K562 (cell line): ENCODE measurements at regions not wholly inside any gene's neighbourhood (a gene's known extent, or its start where the extent isn't known, plus 50 kb on each side); places are given as distances from the start of the nearest gene placed in this dataset.

ENCODE experiments used
- ATAC-seq: fragments of 200-7000 bp; cut with Tn5 transposase; 3 replicates; pipeline ENCODE4 v1.9.1; 2020; ENCODE audit warnings: moderate library complexity
- BruUV-seq: library from RNA; stranded (reverse); fragments of 400-500 nt; replicated peaks from 2 replicates; lab custom pipeline; 2021; lab: Mats Ljungman, UMichigan
- CTCF ChIA-PET: fragments of 300-600 bp; formaldehyde crosslinking; extraction: SDS; loops from one replicate; lab custom pipeline; 2021; ENCODE audit warnings: low intra/inter-chr PET ratio; lab: Yijun Ruan, JAX
- POLR2A ChIA-PET: fragments of 300-600, 350-650 bp; sonication (Branson Sonifier 250); formaldehyde crosslinking; extraction: SDS; loops from one replicate; lab custom pipeline; 2021; ENCODE audit warnings: antibody characterized with exemption, inconsistent platforms; lab: Yijun Ruan, JAX
- DNase-seq, 4 experiments: peaks; one replicate each; pipeline versions ENCODE4 v3.0.0 to v3.0.0-alpha.2; 2011 to 2018; ENCODE audit warnings: low spot score in 3 of 4, mixed read lengths in 3 of 4; ENCODE audit errors: extremely low read depth in 1 of 4
- FAIRE-seq: peaks from 2 replicates; lab custom pipeline; 2011; peaks lifted over from hg19 to GRCh38; lab: Jason Lieb, UNC
- H2AFZ ChIP-seq: 2 replicates; pipeline ENCODE4 v1.6.0; 2011; ENCODE audit warnings: low read depth, low read length, control low read depth, inconsistent platforms
- H3K27ac ChIP-seq: fragments of 200-600 bp; 3 replicates; pipeline ENCODE4 v1.8.0; 2011; ENCODE audit warnings: low read depth, mild to moderate bottlenecking, control low read depth, inconsistent platforms, low read length, moderate library complexity, mixed read lengths; ENCODE audit errors: extremely low read depth
- H3K27me3 ChIP-seq, 2 experiments: fragments of 300-600 bp in 1 of 2; 2 replicates in 1 of 2; 3 replicates in 1 of 2; pipeline versions ENCODE4 v1.6.0 to v1.8.0; 2011; ENCODE audit warnings: inconsistent platforms in 2 of 2, low read length in 2 of 2, mild to moderate bottlenecking in 1 of 2, mixed read lengths in 1 of 2, moderate library complexity in 1 of 2; ENCODE audit not compliant: control insufficient read depth in 2 of 2, insufficient read depth in 2 of 2
- H3K36me3 ChIP-seq: fragments of 300-600 bp; 3 replicates; pipeline ENCODE4 v1.8.0; 2011; ENCODE audit warnings: mild to moderate bottlenecking, low read length, inconsistent platforms; ENCODE audit not compliant: control insufficient read depth, insufficient read depth
- H3K4me1 ChIP-seq, 2 experiments: fragments of 200-600 bp in 1 of 2; replicated peaks in 1 of 2; 2 replicates in 1 of 2; 3 replicates in 1 of 2; pipeline versions ENCODE4 v1.5.1 to v1.8.0; 2011; ENCODE audit warnings: inconsistent platforms in 2 of 2, low read length in 2 of 2, mild to moderate bottlenecking in 1 of 2, mixed read lengths in 1 of 2, moderate library complexity in 1 of 2; ENCODE audit not compliant: control insufficient read depth in 2 of 2, insufficient read depth in 2 of 2
- H3K4me2 ChIP-seq: 2 replicates; pipeline ENCODE4 v1.6.1; 2011; ENCODE audit warnings: low read length, control low read depth, inconsistent platforms, mixed read lengths; ENCODE audit not compliant: insufficient read depth
- H3K4me3 ChIP-seq: fragments of 200-600 bp; sonication (generic), shearing (Covaris generic); 2 replicates; pipeline ENCODE4 v1.5.1; 2016; ENCODE audit warnings: control low read depth, inconsistent platforms
- H3K79me2 ChIP-seq: fragments of 200-600 bp; 3 replicates; pipeline ENCODE4 v1.8.0; 2011; ENCODE audit warnings: low read length, inconsistent platforms; ENCODE audit not compliant: control insufficient read depth, insufficient read depth
- H3K9ac ChIP-seq, 2 experiments: 2 replicates each; pipeline versions ENCODE4 v1.6.0 to v1.6.1; 2011; ENCODE audit warnings: low read depth in 2 of 2, low read length in 2 of 2, control low read depth in 1 of 2, inconsistent platforms in 1 of 2, mild to moderate bottlenecking in 1 of 2, mixed read lengths in 1 of 2; ENCODE audit not compliant: insufficient read depth in 1 of 2
- H3K9me1 ChIP-seq: one replicate; pipeline ENCODE4 v1.6.0; 2011; ENCODE audit warnings: inconsistent platforms, mild to moderate bottlenecking, low read length, moderate library complexity; ENCODE audit not compliant: control insufficient read depth, insufficient read depth
- H3K9me3 ChIP-seq: replicated peaks from 2 replicates; pipeline ENCODE4 v1.5.1; 2011; ENCODE audit warnings: low read depth, low read length, inconsistent platforms; ENCODE audit not compliant: control insufficient read depth, insufficient read depth
- H4K20me1 ChIP-seq: replicated peaks from 2 replicates; pipeline ENCODE4 v1.6.1; 2011; ENCODE audit warnings: low read length, inconsistent platforms, mixed read lengths; ENCODE audit not compliant: control insufficient read depth, insufficient read depth
- BCOR ChIP-seq: fragments of 450-650 bp; IDR thresholded peaks from 2 replicates; pipeline ENCODE4 v1.6.1; 2016
- FOXJ2 ChIP-seq: fragments of 200-800 bp; sonication (Bioruptor generic); IDR thresholded peaks from 2 replicates; pipeline ENCODE4 v1.6.1; 2016; ENCODE audit warnings: missing genetic modification characterization, missing compliant biosample characterization
- GTF3C2 ChIP-seq: IDR thresholded peaks from 3 replicates; pipeline ENCODE4 v1.6.1; 2011; ENCODE audit warnings: borderline replicate concordance, mild to moderate bottlenecking, moderate library complexity; ENCODE audit not compliant: insufficient read length; ENCODE audit errors: extremely low read depth
- IRF9 ChIP-seq: fragments of 450-650 bp; IDR thresholded peaks from 2 replicates; pipeline ENCODE4 v1.6.1; 2016; ENCODE audit warnings: missing biosample characterization, missing genetic modification characterization
- MBD2 ChIP-seq: sonication (generic); IDR thresholded peaks from 2 replicates; pipeline ENCODE4 v1.6.1; 2016; ENCODE audit warnings: low read depth, borderline replicate concordance
- MECOM ChIP-seq: fragments of 250-450 bp; sonication (Bioruptor Pico); IDR thresholded peaks from 2 replicates; pipeline ENCODE4 v1.8.0; 2022; ENCODE audit warnings: inconsistent platforms
- MEF2A ChIP-seq: IDR thresholded peaks from 2 replicates; pipeline ENCODE4 v1.6.1; 2011; ENCODE audit warnings: low read depth, mild to moderate bottlenecking, low read length, moderate library complexity; ENCODE audit not compliant: control insufficient read depth
- MYC ChIP-seq, 2 experiments: fragments of 250-450 bp in 1 of 2; sonication (Bioruptor Pico) in 1 of 2; IDR thresholded peaks; 2 replicates each; pipeline versions ENCODE4 v1.5.1 to v1.6.1; 2012 to 2021; ENCODE audit warnings: low read depth in 2 of 2, borderline replicate concordance in 1 of 2, improper control_type of control experiment in 1 of 2, low read length in 1 of 2, mild to moderate bottlenecking in 1 of 2, moderate library complexity in 1 of 2
- NCOA1 ChIP-seq: fragments of 450-650 bp; IDR thresholded peaks from 2 replicates; pipeline ENCODE4 v1.6.1; 2016; ENCODE audit warnings: low read depth
- NFYB ChIP-seq: IDR thresholded peaks from 2 replicates; pipeline ENCODE4 v1.6.1; 2011; ENCODE audit warnings: mild to moderate bottlenecking, moderate library complexity; ENCODE audit not compliant: insufficient read length; ENCODE audit errors: extremely low read depth
- OTX1 ChIP-seq: fragments of 450-650 bp; formaldehyde crosslinking; IDR thresholded peaks from 2 replicates; pipeline ENCODE4 v1.4.0; 2022; ENCODE audit warnings: mild to moderate bottlenecking
- POLR2H ChIP-seq: IDR thresholded peaks from 2 replicates; pipeline ENCODE4 v1.6.1; 2016; ENCODE audit warnings: missing genetic modification characterization, low read depth, mild to moderate bottlenecking, control low read depth, missing compliant biosample characterization, moderate library complexity
- RCOR1 ChIP-seq, 2 experiments: IDR thresholded peaks; 2 replicates each; pipeline ENCODE4 v1.6.1; 2012; ENCODE audit warnings: low read depth in 2 of 2, low read length in 2 of 2, borderline replicate concordance in 1 of 2, improper control_type of control experiment in 1 of 2
- SRSF7 ChIP-seq: fragments of 200-400 bp; formaldehyde crosslinking; optimal IDR thresholded peaks from 2 replicates; pipeline ENCODE3; 2017; ENCODE audit warnings: mild to moderate bottlenecking, low read depth, low read length
- XRCC5 ChIP-seq: fragments of 200-400 bp; formaldehyde crosslinking; IDR thresholded peaks from 2 replicates; pipeline ENCODE4 v1.6.1; 2017; ENCODE audit warnings: low read depth, mild to moderate bottlenecking, low read length
- ZBED1 ChIP-seq: IDR thresholded peaks from 2 replicates; pipeline ENCODE4 v1.6.1; 2014
- ZNF695 ChIP-seq: fragments of 450-650 bp; formaldehyde crosslinking; IDR thresholded peaks from 2 replicates; pipeline ENCODE4 v1.4.0; 2020; ENCODE audit warnings: mild to moderate bottlenecking, moderate library complexity
- WGBS: fragments of 100-300 bp; shearing (Covaris generic); methylation state at CpG from one replicate; pipeline ENCODE4 v1.1.6; 2016; ENCODE audit warnings: low coverage, mixed read lengths; ENCODE audit not compliant: insufficient coverage; ENCODE audit errors: missing lambda C conversion rate; 5-methylcytosine and 5-hydroxymethylcytosine counted together
- in situ Hi-C: fragments of 300-500 bp; cut with MboI; formaldehyde crosslinking; loops from 4 replicates; pipeline ENCODE4 v1.15.0; 2018; ENCODE audit warnings: inconsistent platforms, mixed read lengths
- intact Hi-C: fragments of 100-400 bp; cut with micrococcal nuclease; formaldehyde crosslinking; loops from 2 replicates; pipeline ENCODE4 v1.14.2; 2022
- TF ChIP-seq, protein P1 (sequence below): fragments of 250-450 bp; sonication (Bioruptor Pico); IDR thresholded peaks from 2 replicates; pipeline ENCODE4 v1.5.0; 2021
- TF ChIP-seq, protein P2 (sequence below): fragments of 450-650 bp; formaldehyde crosslinking; IDR thresholded peaks from 2 replicates; pipeline ENCODE4 v1.4.0; 2020; ENCODE audit warnings: mild to moderate bottlenecking

DNA sequence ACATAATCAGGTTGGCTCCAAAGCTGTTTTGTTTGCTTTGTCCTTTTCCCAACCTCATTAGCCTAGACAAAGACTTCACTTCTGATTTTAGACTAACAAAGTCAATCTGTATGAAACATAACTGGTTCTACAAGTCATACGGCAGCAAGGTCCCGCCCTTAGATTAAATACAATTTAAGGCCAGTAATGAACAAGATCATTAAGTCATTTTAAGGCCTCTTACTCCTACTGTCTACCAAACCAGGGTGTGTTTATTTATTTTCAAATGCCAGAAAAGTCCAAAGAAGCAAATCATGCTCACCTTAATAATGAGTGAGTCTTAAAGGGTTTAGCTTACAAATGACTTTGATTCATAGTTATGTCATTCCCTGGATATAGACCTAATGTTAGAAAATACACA is 148.4 kb upstream of the ACVR2A start:
- Histone ChIP-seq H3K4me3 (no peak overlapping the region), H3K4me1 (no peaks in the 10 kb centered on the region), H3K9ac (no peak overlapping the region), H3K27me3 (no peaks in the 10 kb centered on the region)
- TF ChIP-seq SRSF7 (no peak), ZBED1 (no peak), RCOR1 (IDR thresholded peaks at IDR 0.05; ENCODE audit: borderline replicate concordance in 1 of 2, low read depth in 2 of 2, low read length in 2 of 2) (no peak), GTF3C2 (no peak), ZNF695 (CRISPR knock-in tag) (no peak), NFYB (no peak), MYC (IDR thresholded peaks at IDR 0.05; ENCODE audit: low read depth, low read length) (no peak), MYC (CRISPR knock-in tag; IDR thresholded peaks at IDR 0.05; ENCODE audit: borderline replicate concordance, low read depth) (no peak), POLR2H (no peak), BCOR (no peak), OTX1 (no peak), MBD2 (no peak), XRCC5 (no peak), FOXJ2 (tag) (no peak), IRF9 (no peak), MEF2A (no peak), NCOA1 (no peak), MECOM (no peak)
- TF ChIP-seq, protein P1, sequence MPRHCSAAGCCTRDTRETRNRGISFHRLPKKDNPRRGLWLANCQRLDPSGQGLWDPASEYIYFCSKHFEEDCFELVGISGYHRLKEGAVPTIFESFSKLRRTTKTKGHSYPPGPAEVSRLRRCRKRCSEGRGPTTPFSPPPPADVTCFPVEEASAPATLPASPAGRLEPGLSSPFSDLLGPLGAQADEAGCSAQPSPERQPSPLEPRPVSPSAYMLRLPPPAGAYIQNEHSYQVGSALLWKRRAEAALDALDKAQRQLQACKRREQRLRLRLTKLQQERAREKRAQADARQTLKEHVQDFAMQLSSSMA: no peak
- TF ChIP-seq, protein P2, sequence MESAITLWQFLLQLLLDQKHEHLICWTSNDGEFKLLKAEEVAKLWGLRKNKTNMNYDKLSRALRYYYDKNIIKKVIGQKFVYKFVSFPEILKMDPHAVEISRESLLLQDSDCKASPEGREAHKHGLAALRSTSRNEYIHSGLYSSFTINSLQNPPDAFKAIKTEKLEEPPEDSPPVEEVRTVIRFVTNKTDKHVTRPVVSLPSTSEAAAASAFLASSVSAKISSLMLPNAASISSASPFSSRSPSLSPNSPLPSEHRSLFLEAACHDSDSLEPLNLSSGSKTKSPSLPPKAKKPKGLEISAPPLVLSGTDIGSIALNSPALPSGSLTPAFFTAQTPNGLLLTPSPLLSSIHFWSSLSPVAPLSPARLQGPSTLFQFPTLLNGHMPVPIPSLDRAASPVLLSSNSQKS (CRISPR knock-in tag): no peak
- TF ChIP-seq, all 486 proteins: peak for 0
- no peaks in the 10 kb centered on the region for H4K20me1 ChIP-seq
- no peak overlapping the region for H3K4me2 ChIP-seq
- in situ Hi-C loops (no loop called here), intact Hi-C loops (no loop called here)
- no peak overlapping the region for H3K27ac ChIP-seq
- H3K9me1 ChIP-seq: no peaks in the 10 kb centered on the region
- WGBS: 3% methylated on average over 2 of the region's 2 CpGs
- H3K79me2 ChIP-seq: no peaks in the 10 kb centered on the region
- H3K36me3 ChIP-seq: no peaks in the 10 kb centered on the region
- no peaks in the 10 kb centered on the region for H3K9me3 ChIP-seq
- ATAC-seq: no peak
- BruUV-seq: no TSS peak
- DNase-seq: no peak
- no peak overlapping the region for H2AFZ ChIP-seq
- ChIA-PET POLR2A (no interaction called here), CTCF (no interaction called here)
- FAIRE-seq: no peak
